ENCODE measurements at regions not wholly inside any gene's neighbourhood (a gene's known extent, or its start where the extent isn't known, plus 50 kb on each side); places are given as distances from the start of the nearest gene placed in this dataset.

DNA sequence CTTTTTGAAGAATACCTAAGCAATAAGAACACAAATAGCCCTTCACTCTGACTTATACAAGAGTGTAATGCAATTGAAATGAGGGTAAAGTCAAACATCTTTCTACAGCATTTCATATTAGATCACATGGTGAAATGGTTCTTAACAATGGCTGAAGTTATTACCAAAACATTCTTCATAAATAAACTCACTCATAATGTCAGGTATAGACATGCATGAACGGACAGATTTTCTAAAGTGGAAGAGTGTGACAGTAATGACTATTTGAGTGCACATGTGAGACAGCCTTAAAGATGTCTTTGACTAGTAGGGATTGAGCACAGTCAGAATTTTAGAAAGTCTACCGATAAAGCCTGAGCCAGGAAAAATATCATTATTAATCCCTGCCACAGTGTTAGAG lies 471.0 kb downstream of the ZPLD1 start:
- BruUV-seq (replicated peaks), result no TSS peak
- Mint-ChIP-seq H3K4me3 (ENCODE audit: unreplicated experiment) (no peak overlapping the region), H3K36me3 (ENCODE audit: insufficient read depth, unreplicated experiment) (no peaks in the 10 kb centered on the region), H3K9me3 (ENCODE audit: unreplicated experiment) (no peaks in the 10 kb centered on the region), H3K4me1 (ENCODE audit: insufficient read depth, unreplicated experiment) (no peaks in the 10 kb centered on the region), H3K27me3 (ENCODE audit: insufficient read depth, unreplicated experiment) (peaks cover 62% of the 10 kb centered on the region), H3K27ac (ENCODE audit: low read depth, unreplicated experiment) (no peak overlapping the region)
- POLR2A ChIA-PET, result no interaction called here
- no peak for DNase-seq (ENCODE audit: unreplicated experiment)
- intact Hi-C loops (cut with micrococcal nuclease), result no loop called here
- TF ChIP-seq, protein P1, sequence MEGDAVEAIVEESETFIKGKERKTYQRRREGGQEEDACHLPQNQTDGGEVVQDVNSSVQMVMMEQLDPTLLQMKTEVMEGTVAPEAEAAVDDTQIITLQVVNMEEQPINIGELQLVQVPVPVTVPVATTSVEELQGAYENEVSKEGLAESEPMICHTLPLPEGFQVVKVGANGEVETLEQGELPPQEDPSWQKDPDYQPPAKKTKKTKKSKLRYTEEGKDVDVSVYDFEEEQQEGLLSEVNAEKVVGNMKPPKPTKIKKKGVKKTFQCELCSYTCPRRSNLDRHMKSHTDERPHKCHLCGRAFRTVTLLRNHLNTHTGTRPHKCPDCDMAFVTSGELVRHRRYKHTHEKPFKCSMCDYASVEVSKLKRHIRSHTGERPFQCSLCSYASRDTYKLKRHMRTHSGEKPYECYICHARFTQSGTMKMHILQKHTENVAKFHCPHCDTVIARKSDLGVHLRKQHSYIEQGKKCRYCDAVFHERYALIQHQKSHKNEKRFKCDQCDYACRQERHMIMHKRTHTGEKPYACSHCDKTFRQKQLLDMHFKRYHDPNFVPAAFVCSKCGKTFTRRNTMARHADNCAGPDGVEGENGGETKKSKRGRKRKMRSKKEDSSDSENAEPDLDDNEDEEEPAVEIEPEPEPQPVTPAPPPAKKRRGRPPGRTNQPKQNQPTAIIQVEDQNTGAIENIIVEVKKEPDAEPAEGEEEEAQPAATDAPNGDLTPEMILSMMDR (IDR thresholded peaks at IDR 0.05; ENCODE audit: unreplicated experiment), result no peak
- CTCF ChIA-PET, result no interaction called here

DNA sequence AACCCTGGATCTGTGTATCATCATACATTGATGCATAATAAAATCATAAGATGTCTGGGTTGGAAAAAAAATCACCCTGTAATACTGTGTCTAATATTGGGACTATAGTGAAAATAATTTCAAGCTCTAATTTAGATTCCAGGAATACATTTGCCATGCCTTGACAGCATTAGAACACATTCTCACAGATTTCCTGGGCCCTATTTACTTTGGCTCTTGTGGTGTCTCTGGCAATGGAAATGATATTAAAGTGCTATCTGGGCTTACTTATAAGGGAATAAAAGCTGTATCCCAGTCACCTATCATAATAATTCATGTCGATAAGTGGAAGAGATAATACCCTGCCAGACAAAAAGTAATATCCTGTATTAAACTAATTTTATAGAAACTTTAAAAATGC lies 472.0 kb downstream of the ZPLD1 start:
- Mint-ChIP-seq H3K27ac (ENCODE audit: low read depth, unreplicated experiment) (no peak overlapping the region), H3K4me1 (ENCODE audit: insufficient read depth, unreplicated experiment) (no peaks in the 10 kb centered on the region), H3K4me3 (ENCODE audit: unreplicated experiment) (no peak overlapping the region), H3K36me3 (ENCODE audit: insufficient read depth, unreplicated experiment) (no peaks in the 10 kb centered on the region), H3K9me3 (ENCODE audit: unreplicated experiment) (no peaks in the 10 kb centered on the region), H3K27me3 (ENCODE audit: insufficient read depth, unreplicated experiment) (peaks cover 52% of the 10 kb centered on the region)
- CTCF ChIA-PET, result no interaction called here
- no TSS peak for BruUV-seq (replicated peaks)
- TF ChIP-seq, protein P1 (IDR thresholded peaks at IDR 0.05; ENCODE audit: unreplicated experiment), result no peak
- intact Hi-C loops (cut with micrococcal nuclease), result no loop called here
- no peak for DNase-seq (ENCODE audit: unreplicated experiment)
- POLR2A ChIA-PET, result no interaction called here

DNA sequence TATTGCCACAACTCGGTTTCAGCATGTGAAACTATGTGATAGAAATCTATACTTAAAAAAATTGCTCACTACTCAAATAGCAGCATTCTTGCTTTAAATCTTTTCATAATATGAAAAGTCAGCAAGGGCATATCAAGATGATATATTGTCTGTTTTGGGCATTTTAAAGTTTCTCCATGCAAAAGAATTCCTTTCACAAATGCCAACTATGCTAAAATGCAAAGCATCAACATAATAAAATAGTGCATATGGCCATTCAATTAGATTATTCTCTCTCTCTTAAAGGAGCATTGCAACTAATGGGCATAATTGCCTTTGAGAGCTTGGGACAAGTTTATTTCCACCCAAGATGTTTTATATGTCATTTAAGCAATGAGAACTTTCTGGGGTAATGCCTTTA lies 475.1 kb downstream of the ZPLD1 start:
- Mint-ChIP-seq H3K27me3 (ENCODE audit: insufficient read depth, unreplicated experiment) (peaks cover 28% of the 10 kb centered on the region), H3K27ac (ENCODE audit: low read depth, unreplicated experiment) (no peak overlapping the region), H3K4me3 (ENCODE audit: unreplicated experiment) (no peak overlapping the region), H3K4me1 (ENCODE audit: insufficient read depth, unreplicated experiment) (no peaks in the 10 kb centered on the region), H3K36me3 (ENCODE audit: insufficient read depth, unreplicated experiment) (no peaks in the 10 kb centered on the region), H3K9me3 (ENCODE audit: unreplicated experiment) (no peaks in the 10 kb centered on the region)
- POLR2A ChIA-PET, result no interaction called here
- no TSS peak for BruUV-seq (replicated peaks)
- TF ChIP-seq, protein P1 (IDR thresholded peaks at IDR 0.05; ENCODE audit: unreplicated experiment), result no peak
- intact Hi-C loops (cut with micrococcal nuclease), result no loop called here
- CTCF ChIA-PET, result no interaction called here
- no peak for DNase-seq (ENCODE audit: unreplicated experiment)

DNA sequence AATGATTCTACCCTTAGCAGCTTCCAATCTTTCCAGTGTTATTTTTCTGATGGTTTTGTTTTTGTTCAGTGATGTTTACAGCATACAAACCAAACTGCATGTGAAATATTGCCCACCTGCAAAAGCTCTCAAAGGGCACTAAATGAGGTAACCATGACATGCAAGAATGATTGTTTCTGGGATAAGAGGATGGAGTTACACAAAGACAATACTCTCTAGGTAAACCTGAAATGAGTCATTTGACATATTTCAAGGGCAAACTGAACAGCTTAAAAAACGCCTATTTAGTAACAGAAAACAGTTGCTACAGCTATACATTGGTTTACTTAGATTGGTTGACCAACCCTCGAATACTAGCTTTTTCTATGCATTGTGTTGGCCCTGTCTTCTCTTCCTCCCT lies 481.7 kb downstream of the ZPLD1 start:
- no peaks in the 10 kb centered on the region for H3K36me3 Mint-ChIP-seq (ENCODE audit: insufficient read depth, unreplicated experiment)
- TF ChIP-seq, protein P1 (IDR thresholded peaks at IDR 0.05; ENCODE audit: unreplicated experiment), result no peak
- no peaks in the 10 kb centered on the region for H3K9me3 Mint-ChIP-seq (ENCODE audit: unreplicated experiment)
- DNase-seq (ENCODE audit: unreplicated experiment), result no peak
- H3K4me1 Mint-ChIP-seq (ENCODE audit: insufficient read depth, unreplicated experiment), result no peaks in the 10 kb centered on the region
- no peak overlapping the region for H3K4me3 Mint-ChIP-seq (ENCODE audit: unreplicated experiment)
- no peak overlapping the region for H3K27ac Mint-ChIP-seq (ENCODE audit: low read depth, unreplicated experiment)
- POLR2A ChIA-PET, result interaction anchor here (0.6 kb wide), 1 partner anchor 300 kb away, joined by 4 read pairs; no protein-coding TSS in a partner anchor
- peaks cover 16% of the 10 kb centered on the region for H3K27me3 Mint-ChIP-seq (ENCODE audit: insufficient read depth, unreplicated experiment)
- CTCF ChIA-PET, result interaction anchor here (1.4 kb wide), 1 partner anchor 243 kb away, joined by 4 read pairs; no protein-coding TSS in a partner anchor
- BruUV-seq (replicated peaks), result no TSS peak
- intact Hi-C loops (cut with micrococcal nuclease), result no loop called here
